K562 (cell line): ENCODE measurements at regions not wholly inside any gene's neighbourhood (a gene's known extent, or its start where the extent isn't known, plus 50 kb on each side); places are given as distances from the start of the nearest gene placed in this dataset.
A peak's percentile ranks its signal among the peaks of the same experiment; 100 is the strongest.

Experiments used
- ATAC-seq: fragments of 200-7000 bp; cut with Tn5 transposase; 3 replicates; pipeline ENCODE4 v1.9.1; 2020; ENCODE audit warnings: moderate library complexity
- BruUV-seq: library from RNA; stranded (reverse); fragments of 400-500 nt; replicated peaks from 2 replicates; lab custom pipeline; 2021; lab: Mats Ljungman, UMichigan
- CTCF ChIA-PET: fragments of 300-600 bp; formaldehyde crosslinking; extraction: SDS; loops from one replicate; lab custom pipeline; 2021; ENCODE audit warnings: low intra/inter-chr PET ratio; lab: Yijun Ruan, JAX
- POLR2A ChIA-PET: fragments of 300-600, 350-650 bp; sonication (Branson Sonifier 250); formaldehyde crosslinking; extraction: SDS; loops from one replicate; lab custom pipeline; 2021; ENCODE audit warnings: antibody characterized with exemption, inconsistent platforms; lab: Yijun Ruan, JAX
- DNase-seq, 4 experiments: peaks; one replicate each; pipeline versions ENCODE4 v3.0.0 to v3.0.0-alpha.2; 2011 to 2018; ENCODE audit warnings: low spot score in 3 of 4, mixed read lengths in 3 of 4; ENCODE audit errors: extremely low read depth in 1 of 4
- FAIRE-seq: peaks from 2 replicates; lab custom pipeline; 2011; peaks lifted over from hg19 to GRCh38; lab: Jason Lieb, UNC
- H2AFZ ChIP-seq: 2 replicates; pipeline ENCODE4 v1.6.0; 2011; ENCODE audit warnings: low read depth, low read length, control low read depth, inconsistent platforms
- H3K27ac ChIP-seq: fragments of 200-600 bp; 3 replicates; pipeline ENCODE4 v1.8.0; 2011; ENCODE audit warnings: low read depth, mild to moderate bottlenecking, control low read depth, inconsistent platforms, low read length, moderate library complexity, mixed read lengths; ENCODE audit errors: extremely low read depth
- H3K27me3 ChIP-seq, 2 experiments: fragments of 300-600 bp in 1 of 2; 2 replicates in 1 of 2; 3 replicates in 1 of 2; pipeline versions ENCODE4 v1.6.0 to v1.8.0; 2011; ENCODE audit warnings: inconsistent platforms in 2 of 2, low read length in 2 of 2, mild to moderate bottlenecking in 1 of 2, mixed read lengths in 1 of 2, moderate library complexity in 1 of 2; ENCODE audit not compliant: control insufficient read depth in 2 of 2, insufficient read depth in 2 of 2
- H3K36me3 ChIP-seq: fragments of 300-600 bp; 3 replicates; pipeline ENCODE4 v1.8.0; 2011; ENCODE audit warnings: mild to moderate bottlenecking, low read length, inconsistent platforms; ENCODE audit not compliant: control insufficient read depth, insufficient read depth
- H3K4me1 ChIP-seq, 2 experiments: fragments of 200-600 bp in 1 of 2; replicated peaks in 1 of 2; 2 replicates in 1 of 2; 3 replicates in 1 of 2; pipeline versions ENCODE4 v1.5.1 to v1.8.0; 2011; ENCODE audit warnings: inconsistent platforms in 2 of 2, low read length in 2 of 2, mild to moderate bottlenecking in 1 of 2, mixed read lengths in 1 of 2, moderate library complexity in 1 of 2; ENCODE audit not compliant: control insufficient read depth in 2 of 2, insufficient read depth in 2 of 2
- H3K4me2 ChIP-seq: 2 replicates; pipeline ENCODE4 v1.6.1; 2011; ENCODE audit warnings: low read length, control low read depth, inconsistent platforms, mixed read lengths; ENCODE audit not compliant: insufficient read depth
- H3K4me3 ChIP-seq: fragments of 200-600 bp; sonication (generic), shearing (Covaris generic); 2 replicates; pipeline ENCODE4 v1.5.1; 2016; ENCODE audit warnings: control low read depth, inconsistent platforms
- H3K79me2 ChIP-seq: fragments of 200-600 bp; 3 replicates; pipeline ENCODE4 v1.8.0; 2011; ENCODE audit warnings: low read length, inconsistent platforms; ENCODE audit not compliant: control insufficient read depth, insufficient read depth
- H3K9ac ChIP-seq, 2 experiments: 2 replicates each; pipeline versions ENCODE4 v1.6.0 to v1.6.1; 2011; ENCODE audit warnings: low read depth in 2 of 2, low read length in 2 of 2, control low read depth in 1 of 2, inconsistent platforms in 1 of 2, mild to moderate bottlenecking in 1 of 2, mixed read lengths in 1 of 2; ENCODE audit not compliant: insufficient read depth in 1 of 2
- H3K9me1 ChIP-seq: one replicate; pipeline ENCODE4 v1.6.0; 2011; ENCODE audit warnings: inconsistent platforms, mild to moderate bottlenecking, low read length, moderate library complexity; ENCODE audit not compliant: control insufficient read depth, insufficient read depth
- H3K9me3 ChIP-seq: replicated peaks from 2 replicates; pipeline ENCODE4 v1.5.1; 2011; ENCODE audit warnings: low read depth, low read length, inconsistent platforms; ENCODE audit not compliant: control insufficient read depth, insufficient read depth
- H4K20me1 ChIP-seq: replicated peaks from 2 replicates; pipeline ENCODE4 v1.6.1; 2011; ENCODE audit warnings: low read length, inconsistent platforms, mixed read lengths; ENCODE audit not compliant: control insufficient read depth, insufficient read depth
- ARID1B ChIP-seq: fragments of 450-650 bp; IDR thresholded peaks from 2 replicates; pipeline ENCODE4 v1.6.1; 2016; ENCODE audit warnings: antibody characterized with exemption, mild to moderate bottlenecking, inconsistent platforms
- BHLHE40 ChIP-seq: IDR thresholded peaks from 2 replicates; pipeline ENCODE4 v1.6.1; 2011; ENCODE audit warnings: low read length, improper control_type of control experiment
- CREB3 ChIP-seq: fragments of 450-650 bp; conservative IDR thresholded peaks from 2 replicates; pipeline ENCODE4 v1.6.1; 2016; ENCODE audit warnings: missing genetic modification characterization, low read depth, mild to moderate bottlenecking, missing compliant biosample characterization, moderate library complexity
- HMG20A ChIP-seq: fragments of 450-650 bp; formaldehyde crosslinking; conservative IDR thresholded peaks from 2 replicates; pipeline ENCODE4 v1.4.0; 2020; ENCODE audit warnings: mild to moderate bottlenecking, mixed read lengths
- ILF3 ChIP-seq: fragments of 450-650 bp; IDR thresholded peaks from 2 replicates; pipeline ENCODE4 v1.6.1; 2018; ENCODE audit warnings: antibody characterized with exemption, mild to moderate bottlenecking, moderate library complexity, borderline replicate concordance
- MAFF ChIP-seq: IDR thresholded peaks from 2 replicates; pipeline ENCODE4 v1.6.1; 2012; ENCODE audit warnings: low read length, improper control_type of control experiment
- NFYB ChIP-seq: IDR thresholded peaks from 2 replicates; pipeline ENCODE4 v1.6.1; 2011; ENCODE audit warnings: mild to moderate bottlenecking, moderate library complexity; ENCODE audit not compliant: insufficient read length; ENCODE audit errors: extremely low read depth
- RBM25 ChIP-seq: fragments of 200-400 bp; formaldehyde crosslinking; IDR thresholded peaks from 2 replicates; pipeline ENCODE4 v1.6.1; 2018; ENCODE audit warnings: low read length, low read depth, moderate library complexity; ENCODE audit not compliant: severe bottlenecking
- SP2 ChIP-seq: IDR thresholded peaks from 2 replicates; pipeline ENCODE4 v1.6.1; 2011; ENCODE audit warnings: mild to moderate bottlenecking, low read depth, low read length, moderate library complexity; ENCODE audit not compliant: poor library complexity, severe bottlenecking; ENCODE audit errors: extremely low read depth
- STAT6 ChIP-seq: sonication (generic); formaldehyde crosslinking; IDR thresholded peaks from 2 replicates; pipeline ENCODE4 v1.8.1; 2023; ENCODE audit warnings: mild to moderate bottlenecking, missing genetic modification reagents
- TOE1 ChIP-seq, 2 experiments: fragments of 450-650 bp in 1 of 2; sonication (generic) in 1 of 2; formaldehyde crosslinking in 1 of 2; IDR thresholded peaks; 2 replicates each; pipeline versions ENCODE4 v1.7.1 to v1.8.0; 2016 to 2022; ENCODE audit warnings: borderline replicate concordance in 2 of 2, mild to moderate bottlenecking in 2 of 2, antibody characterized with exemption in 1 of 2, inconsistent platforms in 1 of 2, low read depth in 1 of 2, missing genetic modification reagents in 1 of 2, moderate library complexity in 1 of 2
- WGBS: fragments of 100-300 bp; shearing (Covaris generic); methylation state at CpG from one replicate; pipeline ENCODE4 v1.1.6; 2016; ENCODE audit warnings: low coverage, mixed read lengths; ENCODE audit not compliant: insufficient coverage; ENCODE audit errors: missing lambda C conversion rate; 5-methylcytosine and 5-hydroxymethylcytosine counted together
- in situ Hi-C: fragments of 300-500 bp; cut with MboI; formaldehyde crosslinking; loops from 4 replicates; pipeline ENCODE4 v1.15.0; 2018; ENCODE audit warnings: inconsistent platforms, mixed read lengths
- intact Hi-C: fragments of 100-400 bp; cut with micrococcal nuclease; formaldehyde crosslinking; loops from 2 replicates; pipeline ENCODE4 v1.14.2; 2022

GRCh38 chr20:57075603-57076002 is 190.8 kb downstream of the BMP7 start:
- no peak overlapping the region for H3K4me3 ChIP-seq
- POLR2A ChIA-PET = interaction anchor here (1.3 kb wide), 1 partner anchor 14 kb away, joined by 3 read pairs; no protein-coding TSS in a partner anchor
- peaks cover 0 to 9% of the 10 kb centered on the region in 2 experiments; a peak in 3 of 5 replicates for H3K4me1 ChIP-seq
- no peaks in the 10 kb centered on the region for H3K9me1 ChIP-seq
- DNase-seq = no peak
- ATAC-seq = no peak
- no peaks in the 10 kb centered on the region for H3K36me3 ChIP-seq
- in situ Hi-C loops = no loop called here
- CTCF ChIA-PET = no interaction called here
- H3K9me3 ChIP-seq = no peaks in the 10 kb centered on the region
- H3K27ac ChIP-seq = no peak overlapping the region; the same call in 2 of the 3 replicates
- BruUV-seq = no TSS peak
- TF ChIP-seq TOE1 (IDR thresholded peaks at IDR 0.05; ENCODE audit: borderline replicate concordance) (no peak), TOE1 (CRISPR knock-in tag; IDR thresholded peaks at IDR 0.05; ENCODE audit: borderline replicate concordance, low read depth) (no peak), NFYB (peak; percentile 7), RBM25 (peak; percentile 35)
- no peak overlapping the region for H3K9ac ChIP-seq
- H4K20me1 ChIP-seq = no peaks in the 10 kb centered on the region
- peaks cover 9 to 33% of the 10 kb centered on the region in 2 experiments; a peak in 4 of 5 replicates for H3K27me3 ChIP-seq
- H2AFZ ChIP-seq = peak overlapping the region; percentile 32; the same call in 1 of the 2 replicates
- FAIRE-seq = no peak
- intact Hi-C loops = no loop called here
- no peak overlapping the region for H3K4me2 ChIP-seq
- no peaks in the 10 kb centered on the region for H3K79me2 ChIP-seq

DNA sequence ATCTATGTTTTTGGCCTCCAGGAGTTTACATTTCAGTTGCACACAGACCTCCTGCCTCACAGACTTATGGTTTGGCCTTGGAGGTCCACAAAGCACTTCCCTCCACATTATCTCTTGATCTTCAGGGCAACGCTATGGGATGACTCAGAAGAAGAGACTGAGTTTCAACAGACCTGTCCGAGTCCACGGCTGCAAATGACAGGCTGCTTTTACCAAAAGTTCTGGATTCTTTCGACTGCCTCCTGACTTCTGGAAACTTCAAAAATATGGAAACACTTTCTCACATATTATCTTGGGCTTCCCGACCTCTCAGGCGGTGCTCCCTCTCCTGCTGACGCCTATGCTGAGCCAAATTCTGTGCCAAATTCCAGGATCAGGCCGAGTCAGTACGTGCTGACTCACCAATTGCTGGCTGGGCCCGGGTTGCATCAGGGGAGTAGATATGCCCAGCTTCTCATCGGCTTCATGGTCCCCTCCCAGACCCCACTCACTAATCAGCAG is 190.2 kb downstream of the BMP7 start:
- BruUV-seq = no TSS peak
- Histone ChIP-seq H4K20me1 (no peaks in the 10 kb centered on the region), H3K27ac (peak overlapping the region; percentile 56; the same call in 2 of the 3 replicates), H3K4me2 (peak overlapping the region; percentile 56), H2AFZ (peak overlapping the region; percentile 32; the same call in 1 of the 2 replicates), H3K9me3 (no peaks in the 10 kb centered on the region), H3K9me1 (no peaks in the 10 kb centered on the region), H3K9ac (no peak overlapping the region; a peak in 1 of 4 replicates), H3K4me3 (no peak overlapping the region), H3K79me2 (no peaks in the 10 kb centered on the region), H3K27me3 (peaks cover 9 to 27% of the 10 kb centered on the region in 2 experiments; a peak in 4 of 5 replicates), H3K4me1 (peaks cover 0 to 9% of the 10 kb centered on the region in 2 experiments; a peak in 3 of 5 replicates), H3K36me3 (no peaks in the 10 kb centered on the region)
- no peak for FAIRE-seq
- ChIA-PET CTCF (no interaction called here), POLR2A (interaction anchor here (1.3 kb wide), 1 partner anchor 15 kb away, joined by 3 read pairs; no protein-coding TSS in a partner anchor)
- ATAC-seq = peak; percentile 59
- in situ Hi-C loops (no loop called here), intact Hi-C loops (no loop called here)
- peak in 1 of 4 experiments; percentile 8 for DNase-seq
- 3% methylated on average over 9 of the region's 11 CpGs for WGBS
- TF ChIP-seq BHLHE40 (peak; percentile 15; the same call in 1 of the 2 replicates), HMG20A (CRISPR knock-in tag) (no peak), CREB3 (tag) (no peak), ARID1B (peak; percentile 64; the same call in 1 of the 2 replicates), ILF3 (no peak), SP2 (no peak), MAFF (peak; percentile 31; the same call in 1 of the 2 replicates), STAT6 (CRISPR knock-in tag) (no peak)
